GM12874 (cell line): ENCODE measurements at regions not wholly inside any gene's neighbourhood (a gene's known extent, or its start where the extent isn't known, plus 50 kb on each side); places are given as distances from the start of the nearest gene placed in this dataset.

Source experiments
- TF ChIP-seq, protein P1 (sequence below): IDR thresholded peaks from 2 replicates; pipeline ENCODE4 v1.5.1; 2011; ENCODE audit warnings: low read depth, mild to moderate bottlenecking, control low read depth, low read length, moderate library complexity; ENCODE audit not compliant: insufficient read depth

DNA sequence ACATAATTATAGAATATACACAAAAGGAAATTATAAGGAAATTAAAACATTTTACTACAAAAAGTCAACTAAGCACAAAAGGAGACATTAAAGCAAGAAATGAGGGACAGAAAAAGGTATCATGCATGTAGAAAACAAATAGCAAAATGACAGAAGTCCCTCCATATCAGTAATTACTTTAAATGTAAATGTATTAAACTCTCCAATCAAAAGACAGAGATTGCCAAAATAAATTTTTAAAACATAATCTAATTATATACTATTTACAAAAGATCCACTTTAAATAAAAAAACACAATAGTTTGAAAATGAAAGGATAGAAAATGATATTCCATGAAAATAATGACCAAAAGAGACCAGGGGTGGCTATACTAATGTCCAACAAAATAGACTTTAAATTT, 123.7 kb downstream of the MEX3B start:
- TF ChIP-seq, protein P1, sequence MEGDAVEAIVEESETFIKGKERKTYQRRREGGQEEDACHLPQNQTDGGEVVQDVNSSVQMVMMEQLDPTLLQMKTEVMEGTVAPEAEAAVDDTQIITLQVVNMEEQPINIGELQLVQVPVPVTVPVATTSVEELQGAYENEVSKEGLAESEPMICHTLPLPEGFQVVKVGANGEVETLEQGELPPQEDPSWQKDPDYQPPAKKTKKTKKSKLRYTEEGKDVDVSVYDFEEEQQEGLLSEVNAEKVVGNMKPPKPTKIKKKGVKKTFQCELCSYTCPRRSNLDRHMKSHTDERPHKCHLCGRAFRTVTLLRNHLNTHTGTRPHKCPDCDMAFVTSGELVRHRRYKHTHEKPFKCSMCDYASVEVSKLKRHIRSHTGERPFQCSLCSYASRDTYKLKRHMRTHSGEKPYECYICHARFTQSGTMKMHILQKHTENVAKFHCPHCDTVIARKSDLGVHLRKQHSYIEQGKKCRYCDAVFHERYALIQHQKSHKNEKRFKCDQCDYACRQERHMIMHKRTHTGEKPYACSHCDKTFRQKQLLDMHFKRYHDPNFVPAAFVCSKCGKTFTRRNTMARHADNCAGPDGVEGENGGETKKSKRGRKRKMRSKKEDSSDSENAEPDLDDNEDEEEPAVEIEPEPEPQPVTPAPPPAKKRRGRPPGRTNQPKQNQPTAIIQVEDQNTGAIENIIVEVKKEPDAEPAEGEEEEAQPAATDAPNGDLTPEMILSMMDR: no peak

DNA sequence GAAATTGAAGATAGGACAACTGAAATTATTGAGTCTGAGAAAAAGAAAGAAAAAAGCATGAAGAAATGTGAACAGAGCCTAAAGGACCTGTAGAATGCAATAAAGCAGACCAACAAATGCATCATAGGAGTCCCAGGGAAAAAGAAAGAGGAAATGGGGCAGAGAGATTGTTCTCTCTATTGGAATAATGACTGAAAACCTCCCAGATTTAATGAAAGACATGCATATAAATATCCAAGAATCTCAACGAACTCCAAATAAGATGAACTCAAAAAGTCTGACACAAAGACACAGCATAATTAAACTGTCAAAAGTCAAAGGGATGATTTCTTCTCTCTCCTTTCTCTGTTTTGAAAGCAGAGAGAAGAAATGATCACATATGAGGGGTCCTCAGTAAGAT, 124.7 kb downstream of the MEX3B start:
- TF ChIP-seq, protein P1: no peak

DNA sequence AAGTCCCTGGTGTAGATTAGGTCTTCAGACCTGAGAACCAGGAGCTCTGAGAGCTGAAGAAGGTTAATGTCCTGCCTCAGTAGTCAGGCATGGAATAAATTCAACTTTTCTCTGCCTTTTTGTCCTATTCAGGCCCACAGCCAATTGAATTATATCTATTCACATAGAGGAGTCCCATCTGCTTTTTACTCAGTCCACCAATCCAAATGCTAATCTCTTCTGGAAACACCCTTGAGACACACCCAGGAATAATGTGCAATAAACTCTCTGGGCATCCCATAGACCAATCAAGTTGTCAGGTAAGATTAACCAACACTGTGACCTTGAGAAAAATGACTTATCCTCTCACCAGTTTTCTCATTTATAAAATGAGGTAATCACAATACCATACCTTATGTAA, 129.4 kb downstream of the MEX3B start:
- TF ChIP-seq, protein P1: no peak

DNA sequence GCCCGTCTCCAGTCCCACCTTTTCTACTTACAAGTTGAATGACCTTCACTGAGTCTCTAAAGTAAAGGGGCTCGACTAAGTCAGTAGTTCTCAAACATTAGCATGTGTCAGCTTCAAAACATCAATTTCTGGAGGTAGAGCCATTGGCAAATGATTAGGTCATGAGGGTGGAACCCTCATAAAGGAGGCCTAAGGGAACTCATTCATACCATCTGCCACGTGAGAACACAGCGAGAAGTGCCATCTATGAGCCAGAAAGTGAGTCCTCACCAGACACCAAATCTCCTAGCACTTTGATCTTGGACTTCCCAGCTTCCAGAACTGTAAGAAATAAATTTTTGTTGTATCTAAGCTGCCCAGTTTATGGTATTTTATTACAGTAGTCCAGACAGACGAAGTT, 129.8 kb downstream of the MEX3B start:
- TF ChIP-seq, protein P1: no peak

DNA sequence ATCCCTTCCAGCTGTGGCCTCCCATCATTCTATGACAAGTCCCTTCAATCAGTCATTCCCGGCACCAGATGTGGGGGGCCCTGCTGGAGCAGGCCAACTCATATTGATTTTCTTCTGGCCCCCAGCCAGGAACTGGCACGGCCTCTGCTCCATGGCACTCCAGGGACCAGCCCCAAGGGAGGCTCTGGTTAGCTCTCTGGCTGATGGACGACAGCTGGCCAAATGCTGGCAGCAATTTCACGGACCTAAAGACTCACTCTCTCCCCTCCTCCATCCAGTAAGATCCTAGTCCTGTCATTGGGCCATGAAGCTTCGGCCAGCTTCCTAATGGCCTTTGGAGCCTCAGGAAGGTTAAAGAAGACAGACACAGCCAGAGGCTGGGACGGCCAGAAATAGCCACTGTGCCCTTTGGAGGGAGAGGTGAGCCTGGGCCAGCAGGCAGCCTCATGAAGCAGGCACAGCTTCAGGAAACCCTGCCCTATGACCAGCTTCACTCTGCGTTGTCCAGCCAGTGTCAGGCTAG, 131.0 kb downstream of the MEX3B start:
- TF ChIP-seq, protein P1: no peak

DNA sequence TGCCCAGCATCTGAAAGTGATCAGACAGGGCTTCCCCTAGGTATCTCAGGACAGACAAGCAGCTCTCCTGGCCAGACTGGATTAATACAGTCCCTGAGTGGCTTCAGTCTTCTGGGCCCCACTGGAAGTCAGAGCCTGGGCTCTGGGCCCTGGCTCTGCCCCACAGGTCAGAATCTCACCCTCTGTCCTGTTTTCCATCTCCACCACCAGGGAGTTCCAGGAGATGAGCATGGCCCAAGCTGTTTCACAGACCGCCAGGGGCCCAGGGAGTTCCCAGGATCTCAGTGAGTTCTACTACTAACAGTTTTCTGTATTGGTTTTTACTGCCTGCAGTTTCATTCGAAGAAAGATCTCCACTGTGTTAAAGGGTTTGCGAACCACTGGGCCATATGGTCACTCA, 131.5 kb downstream of the MEX3B start:
- TF ChIP-seq, protein P1: no peak

DNA sequence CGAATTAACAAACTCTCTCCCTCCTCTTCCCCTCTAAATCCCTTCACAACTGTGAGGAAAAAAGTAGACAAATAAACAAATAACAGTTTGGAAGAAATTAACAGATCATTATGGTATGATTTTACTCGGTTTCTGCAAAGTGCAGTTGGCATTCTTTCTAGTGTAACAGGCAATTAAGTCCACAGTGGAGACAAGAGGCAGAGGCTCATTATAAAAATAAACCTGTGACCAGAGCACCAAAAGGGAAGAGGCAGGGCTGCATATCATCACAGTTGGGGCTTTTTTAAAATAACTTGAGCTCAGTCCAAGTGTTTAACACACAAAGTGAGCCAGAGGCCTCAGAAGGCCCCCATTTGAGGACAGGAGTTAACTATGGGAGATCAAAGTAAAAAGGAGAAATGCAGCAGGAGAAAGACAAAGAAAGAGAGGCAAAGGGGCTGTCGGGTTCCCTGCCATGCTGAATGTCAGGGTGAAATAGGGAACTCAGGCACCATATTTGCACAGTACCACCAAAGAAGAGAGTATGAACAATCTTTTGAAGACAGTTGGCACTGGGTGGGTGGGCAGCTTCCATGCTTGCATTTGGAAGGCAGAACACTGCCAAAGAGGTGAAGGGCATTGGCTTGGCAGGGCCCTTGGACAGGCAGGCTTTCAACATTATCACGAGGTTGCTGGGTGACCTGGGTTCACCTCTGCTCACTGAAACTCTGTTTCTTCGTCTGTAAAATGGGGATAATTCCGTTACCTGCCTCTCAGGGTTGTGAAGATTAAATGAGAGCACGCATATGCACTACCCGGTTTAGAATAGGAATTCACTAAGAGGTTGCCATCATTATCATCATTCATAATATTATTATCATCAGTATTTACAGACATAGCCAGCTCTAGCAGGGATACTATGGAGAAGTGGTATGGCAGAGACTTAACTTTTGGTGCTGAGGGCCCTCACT, 134.5 kb downstream of the MEX3B start:
- TF ChIP-seq, protein P1: no peak
